Vagina (tissue), 2 donors: ENCODE measurements at regions not wholly inside any gene's neighbourhood (a gene's known extent, or its start where the extent isn't known, plus 50 kb on each side); places are given as distances from the start of the nearest gene placed in this dataset.

Experiments
- DNase-seq, 2 donors: peaks; one replicate each; pipeline ENCODE4 v3.0.0-alpha.2; 2017; ENCODE audit errors: extremely low spot score in 2 of 2
- H3K27ac ChIP-seq: fragments of 200-600 bp; sonication (generic); one replicate; pipeline ENCODE4 v1.5.1; 2019
- H3K27me3 ChIP-seq: fragments of 200-600 bp; sonication (generic); one replicate; pipeline ENCODE4 v1.5.1; 2019
- H3K36me3 ChIP-seq, 2 donors: fragments of 200-600 bp; sonication (generic); one replicate each; pipeline ENCODE4 v1.5.1; 2017 to 2019
- H3K4me1 ChIP-seq: fragments of 200-600 bp; sonication (generic); one replicate; pipeline ENCODE4 v1.5.1; 2019
- H3K4me3 ChIP-seq, 2 donors: fragments of 200-600 bp; sonication (generic); 1 replicate in 1 of 2; 2 replicates in 1 of 2; pipeline ENCODE4 v1.5.1; 2016 to 2019
- H3K9me3 ChIP-seq: fragments of 200-600 bp; sonication (generic); one replicate; pipeline ENCODE4 v1.5.1; 2019
- CTCF ChIP-seq, 3 experiments: fragments of 450-650 bp in 2 of 3; fragments of 200-600 bp in 1 of 3; sonication (generic) in 1 of 3; IDR thresholded peaks; one replicate each; pipeline ENCODE4 v1.5.1; 2017 to 2019; ENCODE audit warnings: antibody characterized with exemption in 3 of 3, mild to moderate bottlenecking in 2 of 3, moderate library complexity in 2 of 3
- POLR2A ChIP-seq, 2 donors: fragments of 450-650 bp; IDR thresholded peaks; one replicate each; pipeline ENCODE4 v1.6.1; 2017; ENCODE audit warnings: antibody characterized with exemption in 2 of 2, mild to moderate bottlenecking in 2 of 2, moderate library complexity in 2 of 2
- POLR2AphosphoS5 ChIP-seq, 2 donors: sonication (generic); formaldehyde crosslinking; IDR thresholded peaks; one replicate each; pipeline ENCODE4 v1.9.0; 2017; ENCODE audit warnings: antibody characterized with exemption in 2 of 2, mild to moderate bottlenecking in 2 of 2, low read depth in 1 of 2; ENCODE audit not compliant: insufficient read depth in 1 of 2
- intact Hi-C: fragments of 100-400 bp; cut with DNase I; formaldehyde crosslinking; loops from one replicate; pipeline ENCODE4 v1.15.1; 2023

- no peaks in the 10 kb centered on the region for H3K36me3 ChIP-seq
- no peaks in the 10 kb centered on the region for H3K4me1 ChIP-seq
- no peak overlapping the region for H3K27ac ChIP-seq
- H3K9me3 ChIP-seq = no peaks in the 10 kb centered on the region
- intact Hi-C loops = no loop called here
- no peaks in the 10 kb centered on the region for H3K27me3 ChIP-seq
- TF ChIP-seq POLR2A (IDR thresholded peaks at IDR 0.05) = no peak
- no peak for TF ChIP-seq CTCF (IDR thresholded peaks at IDR 0.05)
- TF ChIP-seq POLR2AphosphoS5 (IDR thresholded peaks at IDR 0.05; ENCODE audit: insufficient read depth in 1 of 2, low read depth in 1 of 2) = peak in 1 of 2 donors; percentile 83
- no peak for DNase-seq
- no peak overlapping the region for H3K4me3 ChIP-seq
Observed at GRCh38 chr6:53744321-53744720, 50.5 kb upstream of the LRRC1 start.

GRCh38 chr6:53741034-53741823 lies 53.6 kb upstream of the LRRC1 start:
- intact Hi-C loops = no loop called here
- Histone ChIP-seq H3K27ac (no peak overlapping the region), H3K4me1 (no peaks in the 10 kb centered on the region), H3K4me3 (no peak overlapping the region), H3K27me3 (no peaks in the 10 kb centered on the region), H3K9me3 (no peaks in the 10 kb centered on the region), H3K36me3 (no peaks in the 10 kb centered on the region)
- DNase-seq = no peak
- TF ChIP-seq POLR2A (IDR thresholded peaks at IDR 0.05) (no peak), CTCF (IDR thresholded peaks at IDR 0.05) (no peak), POLR2AphosphoS5 (IDR thresholded peaks at IDR 0.05; ENCODE audit: insufficient read depth in 1 of 2, low read depth in 1 of 2) (no peak)

DNA sequence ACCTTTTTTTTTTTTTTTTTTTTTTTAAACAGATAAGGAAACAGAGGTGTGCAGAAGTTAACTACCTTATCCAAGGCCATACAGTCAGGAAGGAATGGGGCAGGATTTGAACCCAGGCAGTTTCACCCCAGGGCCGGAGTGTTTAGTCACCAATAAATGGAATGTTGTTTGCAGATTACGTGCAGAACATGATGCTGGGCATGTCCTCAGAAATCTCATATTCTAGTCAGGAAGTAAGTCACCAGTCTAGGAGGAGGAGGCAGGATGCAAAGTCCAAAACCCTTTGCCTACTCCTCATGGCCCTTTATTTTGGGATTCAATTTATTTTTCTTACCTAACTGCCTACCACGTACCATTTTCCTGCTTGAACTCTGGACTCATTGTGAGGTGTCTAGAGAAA lies 57.1 kb upstream of the LRRC1 start:
- intact Hi-C loops = loop anchor here (10.0 kb wide), 1 partner anchor 573 kb away; no protein-coding TSS in a partner anchor
- DNase-seq = no peak
- H3K27me3 ChIP-seq = no peaks in the 10 kb centered on the region

GRCh38 chr6:53735896-53736295 lies 58.9 kb upstream of the LRRC1 start:
- intact Hi-C loops = loop anchor here (10.0 kb wide), 1 partner anchor 571 kb away; no protein-coding TSS in a partner anchor
- Histone ChIP-seq H3K36me3 (no peaks in the 10 kb centered on the region), H3K27me3 (no peaks in the 10 kb centered on the region), H3K4me1 (no peaks in the 10 kb centered on the region), H3K27ac (no peak overlapping the region), H3K9me3 (no peaks in the 10 kb centered on the region), H3K4me3 (no peak overlapping the region)
- TF ChIP-seq POLR2A (IDR thresholded peaks at IDR 0.05) (no peak), POLR2AphosphoS5 (IDR thresholded peaks at IDR 0.05; ENCODE audit: insufficient read depth in 1 of 2, low read depth in 1 of 2) (no peak), CTCF (IDR thresholded peaks at IDR 0.05) (no peak)
- no peak for DNase-seq

More for the DNA sequence above, 57.1 kb upstream of the LRRC1 start:
- no peaks in the 10 kb centered on the region for H3K4me1 ChIP-seq
- no peak overlapping the region for H3K27ac ChIP-seq
- TF ChIP-seq POLR2AphosphoS5 (IDR thresholded peaks at IDR 0.05; ENCODE audit: insufficient read depth in 1 of 2, low read depth in 1 of 2) = no peak
- TF ChIP-seq CTCF (IDR thresholded peaks at IDR 0.05) = no peak
- no peak for TF ChIP-seq POLR2A (IDR thresholded peaks at IDR 0.05)
- no peaks in the 10 kb centered on the region for H3K36me3 ChIP-seq
- H3K9me3 ChIP-seq = no peaks in the 10 kb centered on the region
- no peak overlapping the region for H3K4me3 ChIP-seq
